Right atrium auricular region (tissue), 2 donors: ENCODE measurements at regions not wholly inside any gene's neighbourhood (a gene's known extent, or its start where the extent isn't known, plus 50 kb on each side); places are given as distances from the start of the nearest gene placed in this dataset.

ENCODE experiments used
- DNase-seq: peaks from one replicate; pipeline ENCODE4 v3.0.0-alpha.2; 2019; ENCODE audit warnings: low spot score
- H3K27ac ChIP-seq, 2 donors: fragments of 200-600 bp; sonication (generic); 1 replicate in 1 of 2; 2 replicates in 1 of 2; pipeline ENCODE4 v1.5.1; 2016 to 2019
- H3K27me3 ChIP-seq, 2 donors: fragments of 200-600 bp; sonication (generic); one replicate each; pipeline versions ENCODE4 v1.5.1 to v1.6.0; 2017 to 2019
- H3K36me3 ChIP-seq: fragments of 200-600 bp; sonication (generic); one replicate; pipeline ENCODE4 v1.5.1; 2016
- H3K4me1 ChIP-seq, 2 donors: fragments of 200-600 bp; sonication (generic); one replicate each; pipeline versions ENCODE4 v1.5.1 to v1.6.0; 2017 to 2019
- H3K4me3 ChIP-seq, 2 donors: fragments of 200-600 bp; sonication (generic); 1 replicate in 1 of 2; 2 replicates in 1 of 2; pipeline ENCODE4 v1.5.1; 2017 to 2019; ENCODE audit warnings: mild to moderate bottlenecking in 1 of 2, moderate library complexity in 1 of 2
- H3K9me3 ChIP-seq, 2 donors: fragments of 200-600 bp; sonication (generic); one replicate each; pipeline ENCODE4 v1.5.1; 2019
- CTCF ChIP-seq, 2 donors: fragments of 200-600 bp; sonication (generic); IDR thresholded peaks; one replicate each; pipeline ENCODE4 v1.5.1; 2019; ENCODE audit warnings: antibody characterized with exemption in 2 of 2

GRCh38 chr3:86792316-86792715, 198.6 kb downstream of the VGLL3 start:
- peaks cover 0 to 4% of the 10 kb centered on the region in 2 donors for H3K4me1 ChIP-seq
- no peak for DNase-seq
- no peaks in the 10 kb centered on the region for H3K9me3 ChIP-seq
- no peaks in the 10 kb centered on the region for H3K36me3 ChIP-seq
- no peak overlapping the region for H3K4me3 ChIP-seq
- no peak for TF ChIP-seq CTCF (IDR thresholded peaks at IDR 0.05)
- no peak overlapping the region for H3K27ac ChIP-seq
- no peaks in the 10 kb centered on the region for H3K27me3 ChIP-seq

- H3K4me1 ChIP-seq = peaks cover 0 to 4% of the 10 kb centered on the region in 2 donors
- no peak overlapping the region for H3K27ac ChIP-seq
- H3K36me3 ChIP-seq = no peaks in the 10 kb centered on the region
- TF ChIP-seq CTCF (IDR thresholded peaks at IDR 0.05) = no peak
- H3K4me3 ChIP-seq = no peak overlapping the region
- H3K9me3 ChIP-seq = no peaks in the 10 kb centered on the region
- no peaks in the 10 kb centered on the region for H3K27me3 ChIP-seq
- DNase-seq = no peak
Measured at GRCh38 chr3:86790884-86791549, 199.9 kb downstream of the VGLL3 start.

- H3K9me3 ChIP-seq = no peaks in the 10 kb centered on the region
- no peaks in the 10 kb centered on the region for H3K4me1 ChIP-seq
Measured at GRCh38 chr3:86788371-86788770, 202.6 kb downstream of the VGLL3 start.

GRCh38 chr3:86787091-86787490, 203.9 kb downstream of the VGLL3 start:
- no peaks in the 10 kb centered on the region for H3K4me1 ChIP-seq
- H3K4me3 ChIP-seq = no peak overlapping the region
- no peaks in the 10 kb centered on the region for H3K27me3 ChIP-seq
- H3K36me3 ChIP-seq = no peaks in the 10 kb centered on the region
- no peak for TF ChIP-seq CTCF (IDR thresholded peaks at IDR 0.05)
- no peak for DNase-seq
- H3K27ac ChIP-seq = no peak overlapping the region
- no peaks in the 10 kb centered on the region for H3K9me3 ChIP-seq

More at GRCh38 chr3:86788371-86788770, 202.6 kb downstream of the VGLL3 start:
- DNase-seq = no peak
- TF ChIP-seq CTCF (IDR thresholded peaks at IDR 0.05) = no peak
- Histone ChIP-seq H3K36me3 (no peaks in the 10 kb centered on the region), H3K27ac (no peak overlapping the region), H3K4me3 (no peak overlapping the region), H3K27me3 (no peaks in the 10 kb centered on the region)

- H3K27ac ChIP-seq = no peak overlapping the region
- peak in 1 of 2 donors; percentile 29 for TF ChIP-seq CTCF (IDR thresholded peaks at IDR 0.05)
- H3K4me3 ChIP-seq = no peak overlapping the region
- no peaks in the 10 kb centered on the region for H3K4me1 ChIP-seq
- DNase-seq = no peak
- no peaks in the 10 kb centered on the region for H3K9me3 ChIP-seq
- H3K27me3 ChIP-seq = no peaks in the 10 kb centered on the region
- H3K36me3 ChIP-seq = no peaks in the 10 kb centered on the region
Measured at GRCh38 chr3:86785386-86785785, 205.6 kb downstream of the VGLL3 start.

GRCh38 chr3:86782866-86783265, 208.1 kb downstream of the VGLL3 start:
- Histone ChIP-seq H3K27me3 (no peaks in the 10 kb centered on the region), H3K27ac (no peak overlapping the region), H3K9me3 (no peaks in the 10 kb centered on the region), H3K4me3 (no peak overlapping the region), H3K36me3 (no peaks in the 10 kb centered on the region), H3K4me1 (no peaks in the 10 kb centered on the region)
- TF ChIP-seq CTCF (IDR thresholded peaks at IDR 0.05) = no peak
- no peak for DNase-seq
